Muscle of leg (tissue), 3 donors: ENCODE measurements at regions not wholly inside any gene's neighbourhood (a gene's known extent, or its start where the extent isn't known, plus 50 kb on each side); places are given as distances from the start of the nearest gene placed in this dataset.

Experiments used
- DNase-seq: peaks from one replicate; pipeline ENCODE4 v3.0.0; 2013
- H3K27ac ChIP-seq: one replicate; pipeline ENCODE4 v1.5.1; 2013; ENCODE audit warnings: mild to moderate bottlenecking, low read length, control low read depth
- H3K27me3 ChIP-seq: one replicate; pipeline ENCODE4 v1.6.1; 2013; ENCODE audit warnings: low read length; ENCODE audit not compliant: control insufficient read depth, insufficient read depth
- H3K36me3 ChIP-seq: one replicate; pipeline ENCODE4 v1.6.1; 2013; ENCODE audit warnings: low read length; ENCODE audit not compliant: control insufficient read depth, insufficient read depth
- H3K4me1 ChIP-seq: one replicate; pipeline ENCODE4 v1.6.1; 2013; ENCODE audit warnings: low read length; ENCODE audit not compliant: control insufficient read depth, insufficient read depth
- H3K4me3 ChIP-seq: one replicate; pipeline ENCODE4 v1.5.1; 2013; ENCODE audit warnings: low read length, control low read depth
- H3K9me3 ChIP-seq: replicated peaks from 2 replicates; pipeline ENCODE4 v1.6.1; 2013; ENCODE audit warnings: low read depth, low read length; ENCODE audit not compliant: control insufficient read depth
- WGBS: methylation state at CpG from one replicate; pipeline ENCODE4 v1.1.5; 2013; ENCODE audit warnings: missing lambda C conversion rate; ENCODE audit not compliant: insufficient coverage; 5-methylcytosine and 5-hydroxymethylcytosine counted together

DNA sequence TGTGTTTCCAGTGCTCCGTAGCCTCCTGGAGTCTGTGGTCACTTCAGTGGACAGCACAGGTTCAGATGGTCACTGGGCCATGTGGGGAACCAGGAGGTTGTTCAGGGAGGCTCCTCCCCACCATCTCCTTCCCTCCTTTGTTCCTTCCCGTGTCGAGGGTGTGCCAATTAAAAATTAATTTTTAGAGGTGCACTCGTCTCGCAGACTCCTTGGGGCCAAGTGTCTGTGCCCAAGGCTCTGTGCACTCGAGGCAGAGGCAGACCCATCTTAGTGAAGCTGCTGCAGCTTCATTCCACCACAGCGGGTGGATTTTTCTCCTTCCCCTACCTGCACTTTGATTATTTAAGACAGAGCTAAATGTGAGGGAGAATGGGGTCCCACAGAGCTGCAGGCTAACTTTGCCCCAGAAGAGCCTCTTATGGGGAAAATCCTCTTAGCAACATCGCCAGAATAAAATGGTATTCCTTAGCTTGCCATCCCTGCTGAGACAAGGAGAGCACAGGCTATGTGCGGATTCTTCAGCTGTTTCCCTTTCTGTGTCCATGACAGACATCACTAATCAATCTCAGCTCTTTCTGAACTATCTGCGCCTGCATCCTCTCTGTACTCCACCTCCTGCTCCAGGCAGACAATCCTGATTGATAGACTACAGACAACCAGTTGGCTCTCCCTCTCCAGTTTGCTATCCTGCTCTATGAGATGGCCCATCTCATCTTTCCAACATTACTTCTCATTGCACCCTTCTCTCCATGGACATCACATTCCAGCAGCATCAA, 159.5 kb downstream of the VRK1 start:
- 92% methylated on average over 7 of the region's 10 CpGs for WGBS
- no peaks in the 10 kb centered on the region for H3K4me1 ChIP-seq
- no peaks in the 10 kb centered on the region for H3K36me3 ChIP-seq
- no peaks in the 10 kb centered on the region for H3K9me3 ChIP-seq
- H3K27me3 ChIP-seq, result no peaks in the 10 kb centered on the region
- no peak overlapping the region for H3K4me3 ChIP-seq
- H3K27ac ChIP-seq, result no peak overlapping the region
- DNase-seq, result no peak

DNA sequence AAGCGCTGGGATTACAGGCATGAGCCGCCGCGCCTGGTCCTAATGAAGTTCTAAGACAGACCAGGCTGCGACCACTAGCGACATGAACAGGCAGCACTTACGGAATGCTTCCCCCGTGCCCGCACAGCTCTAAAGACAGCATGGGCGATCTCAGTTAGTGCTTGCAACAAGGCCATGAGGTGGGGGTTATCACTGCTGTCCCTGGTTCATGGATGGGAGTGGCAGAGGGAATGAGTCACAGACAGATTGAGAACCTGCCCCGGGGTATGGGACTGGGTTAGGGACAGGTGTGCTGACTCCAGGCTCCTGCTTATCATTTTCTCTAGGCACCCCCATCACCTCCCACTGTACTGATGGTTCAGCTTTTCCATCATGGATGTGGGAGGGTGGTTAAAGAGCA, 160.9 kb downstream of the VRK1 start:
- Histone ChIP-seq H3K9me3 (no peaks in the 10 kb centered on the region), H3K36me3 (no peaks in the 10 kb centered on the region), H3K4me3 (no peak overlapping the region), H3K4me1 (no peaks in the 10 kb centered on the region), H3K27ac (no peak overlapping the region), H3K27me3 (no peaks in the 10 kb centered on the region)
- no peak for DNase-seq
- 94% methylated on average over 10 of the region's 11 CpGs for WGBS

DNA sequence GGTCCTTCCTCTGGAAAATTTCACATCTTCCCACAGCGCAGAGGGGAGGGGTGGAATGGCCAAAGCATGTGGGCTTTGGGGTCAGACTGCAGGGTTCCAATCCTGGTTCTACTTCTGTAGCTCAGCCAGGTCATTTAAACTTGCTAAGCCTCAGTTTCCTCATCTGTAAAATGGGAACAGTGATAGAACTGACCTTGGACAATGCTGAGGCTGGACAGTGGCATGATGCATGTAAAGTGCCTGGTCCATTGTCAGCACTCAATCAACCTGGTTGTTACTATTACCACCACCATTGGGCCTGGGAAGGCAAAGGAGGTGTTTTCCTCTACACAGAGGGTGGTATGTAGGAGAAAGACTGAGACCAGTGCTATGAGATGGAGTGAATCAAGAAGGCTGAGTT, 162.8 kb downstream of the VRK1 start:
- no peaks in the 10 kb centered on the region for H3K36me3 ChIP-seq
- DNase-seq, result no peak
- WGBS, result no CpG with 5 or more reads among the region's 1 CpG

DNA sequence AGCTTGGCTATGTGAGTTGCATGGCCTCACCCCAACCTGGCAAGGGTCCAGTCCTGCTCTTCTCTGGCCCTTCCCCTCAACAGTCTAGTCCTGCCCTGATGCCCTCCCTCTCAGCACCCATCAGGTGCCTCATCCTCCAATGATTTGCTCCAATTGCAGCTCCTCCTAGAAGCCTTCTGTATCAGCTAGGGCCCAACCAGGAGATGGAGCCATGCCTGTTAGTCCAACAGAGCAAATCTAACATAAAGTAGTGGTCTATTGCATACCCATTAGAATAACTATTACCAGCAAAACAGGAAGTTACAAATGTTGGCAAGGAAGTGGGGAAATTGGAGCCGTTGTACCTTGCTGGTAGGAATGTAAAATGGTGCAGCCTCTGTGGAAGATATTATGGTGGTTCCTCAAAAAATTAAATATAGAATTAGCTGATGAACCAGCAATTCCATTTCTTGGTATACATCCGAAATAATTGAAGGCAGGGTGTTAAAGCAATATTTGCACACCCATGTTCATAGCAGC, 163.5 kb downstream of the VRK1 start:
- H3K27ac ChIP-seq, result no peak overlapping the region
- H3K27me3 ChIP-seq, result no peaks in the 10 kb centered on the region
- no CpG with 5 or more reads among the region's 2 CpGs for WGBS
- H3K4me3 ChIP-seq, result no peak overlapping the region
- no peaks in the 10 kb centered on the region for H3K36me3 ChIP-seq
- no peak for DNase-seq
- no peaks in the 10 kb centered on the region for H3K4me1 ChIP-seq
- H3K9me3 ChIP-seq, result no peaks in the 10 kb centered on the region

More for the DNA sequence above, 162.8 kb downstream of the VRK1 start:
- H3K4me3 ChIP-seq, result no peak overlapping the region
- no peaks in the 10 kb centered on the region for H3K27me3 ChIP-seq
- no peaks in the 10 kb centered on the region for H3K4me1 ChIP-seq
- H3K27ac ChIP-seq, result no peak overlapping the region
- no peaks in the 10 kb centered on the region for H3K9me3 ChIP-seq

DNA sequence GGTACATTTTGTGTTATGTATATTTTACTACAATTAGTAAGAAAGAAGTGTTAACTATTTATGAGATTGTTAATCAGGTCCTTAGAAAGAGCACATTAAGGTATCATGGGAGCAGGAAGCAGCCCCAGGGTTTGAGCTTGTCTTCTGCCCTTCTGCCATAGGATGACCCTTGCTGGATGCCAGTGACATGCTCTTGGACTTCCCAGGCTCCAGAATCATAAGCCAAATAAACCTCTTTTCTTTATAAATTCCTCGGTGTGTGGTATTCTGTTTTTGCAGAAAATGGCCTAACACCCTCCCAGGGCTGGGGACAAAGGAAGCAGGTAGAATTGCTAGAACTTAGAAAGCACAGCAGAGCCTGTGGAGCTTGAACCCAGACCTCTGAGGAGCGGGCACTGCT, 164.7 kb downstream of the VRK1 start:
- WGBS, result 63% methylated on average over 2 of the region's 2 CpGs
- no peak for DNase-seq
- no peaks in the 10 kb centered on the region for H3K36me3 ChIP-seq
- H3K4me1 ChIP-seq, result no peaks in the 10 kb centered on the region
- H3K9me3 ChIP-seq, result no peaks in the 10 kb centered on the region
- H3K27me3 ChIP-seq, result no peaks in the 10 kb centered on the region
- no peak overlapping the region for H3K4me3 ChIP-seq
- no peak overlapping the region for H3K27ac ChIP-seq

DNA sequence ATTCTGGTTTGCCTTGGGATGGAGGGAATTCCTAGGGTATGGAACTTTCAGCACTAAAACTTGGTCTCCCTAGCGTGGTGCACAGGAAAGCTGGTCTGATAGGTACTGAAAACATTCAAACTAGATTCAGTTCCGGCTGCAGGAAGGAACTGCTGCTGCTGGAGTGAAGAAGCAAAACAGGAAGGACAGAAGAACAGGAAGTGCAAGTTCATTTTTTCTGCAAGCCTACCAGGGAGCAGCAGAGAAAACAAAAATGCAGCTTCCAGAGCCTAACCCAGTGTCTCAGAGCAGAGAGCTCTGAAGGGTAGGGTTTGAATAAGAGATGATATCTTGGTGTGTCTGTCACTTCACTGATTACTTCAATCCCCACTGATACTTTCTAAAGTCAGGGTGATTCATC, 165.2 kb downstream of the VRK1 start:
- DNase-seq, result no peak
- WGBS, result 73% methylated on average over 2 of the region's 2 CpGs
- no peaks in the 10 kb centered on the region for H3K36me3 ChIP-seq
- H3K27ac ChIP-seq, result no peak overlapping the region
- H3K9me3 ChIP-seq, result no peaks in the 10 kb centered on the region
- H3K27me3 ChIP-seq, result no peaks in the 10 kb centered on the region
- no peak overlapping the region for H3K4me3 ChIP-seq
- no peaks in the 10 kb centered on the region for H3K4me1 ChIP-seq

DNA sequence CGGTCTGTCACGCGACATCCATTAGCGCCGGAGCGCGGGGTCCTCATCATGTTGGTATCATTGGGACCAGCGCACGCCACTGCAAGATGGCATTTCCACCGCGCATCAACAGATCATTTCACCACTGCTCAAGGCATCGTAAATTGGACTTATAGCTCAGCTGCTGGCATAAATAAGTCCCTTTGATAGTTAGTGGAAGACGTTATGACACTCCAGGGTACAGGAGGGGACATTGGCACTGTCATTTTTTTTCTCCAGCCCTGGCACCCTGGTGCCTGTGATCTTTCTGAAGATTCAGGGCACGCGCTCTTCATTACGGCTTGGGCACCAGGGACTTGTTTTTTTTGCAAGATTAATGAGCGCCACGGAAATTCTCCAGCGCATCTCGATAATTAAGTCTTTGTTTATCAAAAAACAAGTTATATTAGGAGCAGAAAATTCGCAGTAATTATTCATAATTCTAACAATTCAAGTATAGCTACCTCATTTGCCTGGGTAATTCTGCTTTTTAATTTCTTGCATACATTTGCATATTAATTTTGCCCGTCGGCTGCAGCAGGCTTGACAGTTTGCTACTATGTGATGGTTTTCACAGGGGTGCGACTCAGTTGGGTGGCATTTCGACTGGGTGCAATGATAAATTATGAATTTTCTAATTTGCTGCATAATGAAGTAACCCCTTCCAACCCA, 167.7 kb downstream of the VRK1 start:
- Histone ChIP-seq H3K36me3 (no peaks in the 10 kb centered on the region), H3K9me3 (no peaks in the 10 kb centered on the region), H3K27ac (no peak overlapping the region), H3K27me3 (no peaks in the 10 kb centered on the region), H3K4me3 (no peak overlapping the region), H3K4me1 (no peaks in the 10 kb centered on the region)
- DNase-seq, result no peak
- 89% methylated on average over 12 of the region's 25 CpGs for WGBS

DNA sequence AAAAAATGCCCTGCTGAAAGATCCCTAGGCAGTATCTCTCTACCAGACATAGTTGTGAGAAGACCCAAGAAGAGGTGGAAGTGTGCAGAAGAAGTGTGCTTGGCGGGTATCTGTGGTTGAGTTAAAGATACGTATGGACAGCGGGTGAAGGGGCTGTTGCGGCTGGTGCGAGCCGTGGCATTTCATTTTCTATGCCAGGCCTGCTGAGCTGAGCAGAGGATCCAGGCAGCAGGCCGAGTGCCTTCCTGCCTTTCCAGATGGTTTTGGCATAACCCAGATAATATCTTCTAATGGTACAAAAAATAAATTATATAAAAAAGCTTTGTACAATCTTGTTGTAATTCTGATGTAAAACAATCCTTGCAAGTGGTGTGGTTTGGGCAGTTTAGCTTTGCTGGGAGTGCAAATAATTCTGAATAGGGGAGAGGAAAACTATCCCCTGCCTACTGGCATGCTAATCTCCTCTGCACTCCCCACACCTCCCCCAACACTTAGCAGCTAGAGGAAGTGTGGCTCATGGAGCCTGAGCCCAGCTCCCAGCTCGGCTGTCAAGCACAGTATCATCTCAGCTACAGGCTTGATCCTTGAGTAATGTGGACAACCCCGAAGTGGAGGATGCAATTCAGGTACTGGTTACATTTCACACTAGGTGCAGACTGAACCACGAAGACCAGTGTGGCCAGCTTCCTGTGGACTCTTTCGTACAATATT, 168.9 kb downstream of the VRK1 start:
- Histone ChIP-seq H3K9me3 (no peaks in the 10 kb centered on the region), H3K4me1 (no peaks in the 10 kb centered on the region), H3K4me3 (no peak overlapping the region), H3K36me3 (no peaks in the 10 kb centered on the region), H3K27me3 (no peaks in the 10 kb centered on the region), H3K27ac (no peak overlapping the region)
- no peak for DNase-seq
- WGBS, result 72% methylated on average over 9 of the region's 11 CpGs

DNA sequence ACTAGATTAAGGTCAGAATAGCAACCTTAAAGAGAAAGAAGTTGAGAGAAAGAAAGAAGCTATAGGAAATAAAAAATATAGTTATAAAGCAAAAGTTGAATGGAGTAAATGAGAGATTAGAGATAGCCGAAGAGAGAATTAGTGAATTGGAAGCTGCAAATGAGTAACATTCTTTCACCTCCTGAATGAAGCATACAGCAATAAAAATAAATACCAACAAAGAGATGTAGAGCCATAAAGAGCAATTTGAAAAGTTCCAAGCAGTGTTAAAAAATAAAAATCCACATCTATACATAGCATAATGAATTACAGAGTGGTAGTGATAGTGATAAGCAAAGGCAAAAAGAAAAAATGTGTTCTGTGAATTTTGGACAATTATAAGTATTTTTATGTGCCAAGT, 177.9 kb downstream of the VRK1 start:
- WGBS, result no CpG with 5 or more reads among the region's 1 CpG
- DNase-seq, result no peak
- Histone ChIP-seq H3K4me3 (no peak overlapping the region), H3K9me3 (peaks cover 5% of the 10 kb centered on the region), H3K36me3 (no peaks in the 10 kb centered on the region), H3K4me1 (no peaks in the 10 kb centered on the region), H3K27me3 (no peaks in the 10 kb centered on the region), H3K27ac (no peak overlapping the region)
